ENCODE measurements at regions not wholly inside any gene's neighbourhood (a gene's known extent, or its start where the extent isn't known, plus 50 kb on each side); places are given as distances from the start of the nearest gene placed in this dataset.

DNA sequence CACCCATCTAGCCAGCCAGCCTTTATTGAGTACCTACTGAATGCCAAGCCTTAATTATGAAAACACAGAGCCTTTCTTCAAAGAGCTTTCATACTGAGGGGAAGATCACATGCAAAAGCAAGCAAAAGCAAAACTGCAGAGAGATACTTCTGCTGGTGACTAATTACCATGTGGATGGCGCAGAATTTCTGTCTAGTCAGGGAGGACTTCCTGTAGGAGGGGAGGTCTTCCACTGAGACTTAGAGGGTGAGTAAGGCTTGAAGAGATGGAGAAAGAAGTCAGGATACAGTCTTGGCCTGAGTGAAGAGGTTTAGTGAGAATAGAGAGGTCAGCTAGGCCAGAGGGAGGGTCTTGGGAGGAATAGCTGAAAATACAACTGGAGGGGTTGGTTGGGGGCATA lies 53.9 kb upstream of the CCL2 start:
- TF ChIP-seq POLR2A (IDR thresholded peaks at IDR 0.05), result no peak
- TF ChIP-seq, protein P1, sequence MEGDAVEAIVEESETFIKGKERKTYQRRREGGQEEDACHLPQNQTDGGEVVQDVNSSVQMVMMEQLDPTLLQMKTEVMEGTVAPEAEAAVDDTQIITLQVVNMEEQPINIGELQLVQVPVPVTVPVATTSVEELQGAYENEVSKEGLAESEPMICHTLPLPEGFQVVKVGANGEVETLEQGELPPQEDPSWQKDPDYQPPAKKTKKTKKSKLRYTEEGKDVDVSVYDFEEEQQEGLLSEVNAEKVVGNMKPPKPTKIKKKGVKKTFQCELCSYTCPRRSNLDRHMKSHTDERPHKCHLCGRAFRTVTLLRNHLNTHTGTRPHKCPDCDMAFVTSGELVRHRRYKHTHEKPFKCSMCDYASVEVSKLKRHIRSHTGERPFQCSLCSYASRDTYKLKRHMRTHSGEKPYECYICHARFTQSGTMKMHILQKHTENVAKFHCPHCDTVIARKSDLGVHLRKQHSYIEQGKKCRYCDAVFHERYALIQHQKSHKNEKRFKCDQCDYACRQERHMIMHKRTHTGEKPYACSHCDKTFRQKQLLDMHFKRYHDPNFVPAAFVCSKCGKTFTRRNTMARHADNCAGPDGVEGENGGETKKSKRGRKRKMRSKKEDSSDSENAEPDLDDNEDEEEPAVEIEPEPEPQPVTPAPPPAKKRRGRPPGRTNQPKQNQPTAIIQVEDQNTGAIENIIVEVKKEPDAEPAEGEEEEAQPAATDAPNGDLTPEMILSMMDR (IDR thresholded peaks at IDR 0.05), result no peak
